GM23338 (cell line): ENCODE measurements at regions not wholly inside any gene's neighbourhood (a gene's known extent, or its start where the extent isn't known, plus 50 kb on each side); places are given as distances from the start of the nearest gene placed in this dataset.

Source experiments
- ATAC-seq: fragments of 200-7000 bp; cut with Tn5 transposase; 3 replicates; pipeline ENCODE4 v1.9.1; 2020
- DNase-seq: peaks from one replicate; pipeline ENCODE4 v3.0.0-alpha.2; 2015; ENCODE audit warnings: low spot score
- H2AFZ ChIP-seq: fragments of 200-600 bp; sonication (generic); 2 replicates; pipeline ENCODE4 v1.8.0; 2016; ENCODE audit warnings: antibody characterized with exemption, mild to moderate bottlenecking, moderate library complexity
- H3F3A ChIP-seq: fragments of 200-600 bp; sonication (generic); replicated peaks from 2 replicates; pipeline ENCODE4 v1.8.0; 2017; ENCODE audit warnings: antibody characterized with exemption, mixed run types, low read depth
- H3K27ac ChIP-seq: fragments of 200-600 bp; sonication (generic); 2 replicates; pipeline ENCODE4 v1.6.1; 2016; ENCODE audit warnings: low read depth
- H3K27me3 ChIP-seq: fragments of 200-600 bp; sonication (generic); 2 replicates; pipeline ENCODE4 v1.8.0; 2016; ENCODE audit warnings: mild to moderate bottlenecking, mixed run types, moderate library complexity; ENCODE audit not compliant: insufficient read depth
- H3K36me3 ChIP-seq: fragments of 200-600 bp; sonication (generic); 2 replicates; pipeline ENCODE4 v1.8.0; 2016; ENCODE audit warnings: mild to moderate bottlenecking; ENCODE audit not compliant: insufficient read depth
- H3K4me1 ChIP-seq: fragments of 200-600 bp; sonication (generic); 2 replicates; pipeline ENCODE4 v1.8.0; 2016; ENCODE audit warnings: mild to moderate bottlenecking, moderate library complexity; ENCODE audit not compliant: insufficient read depth
- H3K4me2 ChIP-seq: fragments of 200-600 bp; sonication (generic); 2 replicates; pipeline ENCODE4 v1.7.1; 2017; ENCODE audit warnings: mixed run types
- H3K4me3 ChIP-seq: fragments of 200-600 bp; sonication (generic); 2 replicates; pipeline ENCODE4 v1.6.1; 2016; ENCODE audit warnings: mixed run types
- H3K79me2 ChIP-seq: fragments of 200-600 bp; sonication (generic); replicated peaks from 2 replicates; pipeline ENCODE4 v1.8.0; 2017; ENCODE audit warnings: mild to moderate bottlenecking; ENCODE audit not compliant: insufficient read depth
- H3K9me2 ChIP-seq: fragments of 200-600 bp; sonication (generic); 2 replicates; pipeline ENCODE4 v1.8.0; 2017; ENCODE audit not compliant: insufficient read depth
- H4K20me1 ChIP-seq: fragments of 200-600 bp; sonication (generic); replicated peaks from 2 replicates; pipeline ENCODE4 v1.8.0; 2017; ENCODE audit warnings: mild to moderate bottlenecking; ENCODE audit not compliant: insufficient read depth
- H3K27ac Mint-ChIP-seq: 2 replicates; pipeline ENCODE4 v1.8.0; 2020; ENCODE audit warnings: inconsistent platforms, mild to moderate bottlenecking, moderate library complexity, mixed read lengths
- H3K27me3 Mint-ChIP-seq: 3 replicates; pipeline ENCODE4 v1.8.0; 2022; ENCODE audit warnings: low read depth, mild to moderate bottlenecking, moderate library complexity, mixed read lengths, inconsistent platforms; ENCODE audit not compliant: insufficient read depth, poor library complexity
- H3K36me3 Mint-ChIP-seq: 3 replicates; pipeline ENCODE4 v1.8.0; 2021; ENCODE audit warnings: low read depth, mild to moderate bottlenecking, inconsistent platforms, moderate library complexity, mixed read lengths
- H3K4me1 Mint-ChIP-seq: 3 replicates; pipeline ENCODE4 v1.8.0; 2020; ENCODE audit warnings: mild to moderate bottlenecking, inconsistent platforms, mixed read lengths
- H3K4me3 Mint-ChIP-seq: 3 replicates; pipeline ENCODE4 v1.8.0; 2021; ENCODE audit warnings: moderate library complexity, mild to moderate bottlenecking, inconsistent platforms, mixed read lengths
- H3K9me3 Mint-ChIP-seq: 3 replicates; pipeline ENCODE4 v1.8.0; 2020; ENCODE audit warnings: moderate library complexity, mild to moderate bottlenecking, inconsistent platforms, mixed read lengths
- CREB1 ChIP-seq: fragments of 250-450 bp; sonication (Bioruptor Pico); IDR thresholded peaks from 2 replicates; pipeline ENCODE4 v1.5.0; 2020; ENCODE audit warnings: low read depth, mild to moderate bottlenecking, moderate library complexity
- CTCF ChIP-seq, 2 experiments: fragments of 200-600 bp in 1 of 2; sonication (generic) in 1 of 2; conservative IDR thresholded peaks; 2 replicates each; pipeline versions ENCODE4 v1.5.1 to v1.6.1; 2016 to 2017; ENCODE audit warnings: antibody characterized with exemption in 2 of 2, low read depth in 2 of 2, mild to moderate bottlenecking in 2 of 2, moderate library complexity in 1 of 2
- ETS1 ChIP-seq: IDR thresholded peaks from 2 replicates; pipeline ENCODE4 v1.6.1; 2016; ENCODE audit warnings: antibody characterized with exemption
- EZH2phosphoT487 ChIP-seq: fragments of 200-600 bp; sonication (generic); IDR thresholded peaks from one replicate; pipeline ENCODE4 v1.8.1; 2018; ENCODE audit warnings: antibody characterized with exemption; ENCODE audit not compliant: unreplicated experiment
- JUNB ChIP-seq: IDR thresholded peaks from one replicate; pipeline ENCODE4 v1.6.1; 2016; ENCODE audit warnings: antibody characterized with exemption; ENCODE audit not compliant: unreplicated experiment
- NANOG ChIP-seq: IDR thresholded peaks from 2 replicates; pipeline ENCODE4 v1.6.1; 2016; ENCODE audit warnings: antibody characterized with exemption, borderline replicate concordance
- POLR2AphosphoS5 ChIP-seq: IDR thresholded peaks from 2 replicates; pipeline ENCODE4 v1.6.1; 2016; ENCODE audit warnings: antibody characterized with exemption, low read depth
- REST ChIP-seq: IDR thresholded peaks from one replicate; pipeline ENCODE4 v1.6.1; 2018; ENCODE audit warnings: antibody characterized with exemption; ENCODE audit not compliant: unreplicated experiment
- STAT1 ChIP-seq: IDR thresholded peaks from one replicate; pipeline ENCODE4 v1.6.1; 2016; ENCODE audit warnings: antibody characterized with exemption; ENCODE audit not compliant: unreplicated experiment
- ZNF114 ChIP-seq: fragments of 250-450 bp; sonication (Bioruptor Pico); IDR thresholded peaks from 2 replicates; pipeline ENCODE4 v1.5.0; 2020; ENCODE audit warnings: mild to moderate bottlenecking, moderate library complexity
- ZNF331 ChIP-seq: fragments of 250-450 bp; sonication (Bioruptor Pico); IDR thresholded peaks from 2 replicates; pipeline ENCODE4 v1.5.0; 2020; ENCODE audit warnings: low read depth, mild to moderate bottlenecking, moderate library complexity
- ZNF462 ChIP-seq: fragments of 250-450 bp; sonication (Bioruptor Pico); IDR thresholded peaks from 2 replicates; pipeline ENCODE4 v1.5.0; 2020; ENCODE audit warnings: mild to moderate bottlenecking, moderate library complexity

- Mint-ChIP-seq H3K9me3 (no peaks in the 10 kb centered on the region), H3K36me3 (no peaks in the 10 kb centered on the region), H3K27me3 (no peaks in the 10 kb centered on the region), H3K4me3 (no peak overlapping the region), H3K27ac (no peak overlapping the region), H3K4me1 (no peaks in the 10 kb centered on the region)
- Histone ChIP-seq H3K27ac (no peak overlapping the region), H3K36me3 (no peaks in the 10 kb centered on the region), H3K4me1 (no peaks in the 10 kb centered on the region), H3F3A (no peaks in the 10 kb centered on the region), H2AFZ (no peak overlapping the region), H3K27me3 (no peaks in the 10 kb centered on the region), H3K9me2 (no peaks in the 10 kb centered on the region), H3K4me2 (no peak overlapping the region), H3K4me3 (no peak overlapping the region), H3K79me2 (no peaks in the 10 kb centered on the region), H4K20me1 (no peaks in the 10 kb centered on the region)
- DNase-seq (no peak), ATAC-seq (no peak)
- no peak for TF ChIP-seq JUNB
- no peak for TF ChIP-seq NANOG
- no peak for TF ChIP-seq CTCF (conservative IDR thresholded peaks at IDR 0.05; ENCODE audit: low read depth in 2 of 2)
- no peak for TF ChIP-seq ZNF462
- no peak for TF ChIP-seq ZNF331
- no peak for TF ChIP-seq ETS1
- no peak for TF ChIP-seq REST
- TF ChIP-seq ZNF114, result no peak
- TF ChIP-seq STAT1, result no peak
- TF ChIP-seq EZH2phosphoT487, result no peak
- TF ChIP-seq CREB1 (CRISPR knock-in tag), result no peak
- TF ChIP-seq POLR2AphosphoS5, result no peak
Measured at GRCh38 chr11:16561150-16561549, 177.3 kb upstream of the C11orf58 start.
